ENCODE measurements at regions not wholly inside any gene's neighbourhood (a gene's known extent, or its start where the extent isn't known, plus 50 kb on each side); places are given as distances from the start of the nearest gene placed in this dataset.

DNA sequence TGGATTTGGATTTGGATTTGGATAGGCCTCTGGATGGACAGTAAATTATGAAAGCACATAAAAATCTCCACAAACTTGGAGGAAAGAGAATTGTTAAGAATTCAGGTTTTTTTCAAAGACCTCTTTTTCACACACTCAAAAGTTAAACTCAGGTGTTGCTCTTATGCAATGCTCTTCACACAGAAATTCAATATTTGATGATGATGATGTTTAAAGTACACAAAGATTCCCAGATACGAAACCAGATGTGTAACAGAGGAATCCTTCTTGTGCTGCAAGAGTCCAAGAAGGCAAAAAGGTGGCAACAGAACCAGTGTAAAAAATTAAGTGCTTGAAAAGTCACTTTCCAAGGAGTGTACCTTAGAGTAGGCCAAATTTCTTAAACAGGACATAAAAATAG lies 75.8 kb upstream of the SPATS2L start:
- TF ChIP-seq, protein P1, sequence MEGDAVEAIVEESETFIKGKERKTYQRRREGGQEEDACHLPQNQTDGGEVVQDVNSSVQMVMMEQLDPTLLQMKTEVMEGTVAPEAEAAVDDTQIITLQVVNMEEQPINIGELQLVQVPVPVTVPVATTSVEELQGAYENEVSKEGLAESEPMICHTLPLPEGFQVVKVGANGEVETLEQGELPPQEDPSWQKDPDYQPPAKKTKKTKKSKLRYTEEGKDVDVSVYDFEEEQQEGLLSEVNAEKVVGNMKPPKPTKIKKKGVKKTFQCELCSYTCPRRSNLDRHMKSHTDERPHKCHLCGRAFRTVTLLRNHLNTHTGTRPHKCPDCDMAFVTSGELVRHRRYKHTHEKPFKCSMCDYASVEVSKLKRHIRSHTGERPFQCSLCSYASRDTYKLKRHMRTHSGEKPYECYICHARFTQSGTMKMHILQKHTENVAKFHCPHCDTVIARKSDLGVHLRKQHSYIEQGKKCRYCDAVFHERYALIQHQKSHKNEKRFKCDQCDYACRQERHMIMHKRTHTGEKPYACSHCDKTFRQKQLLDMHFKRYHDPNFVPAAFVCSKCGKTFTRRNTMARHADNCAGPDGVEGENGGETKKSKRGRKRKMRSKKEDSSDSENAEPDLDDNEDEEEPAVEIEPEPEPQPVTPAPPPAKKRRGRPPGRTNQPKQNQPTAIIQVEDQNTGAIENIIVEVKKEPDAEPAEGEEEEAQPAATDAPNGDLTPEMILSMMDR (conservative IDR thresholded peaks at IDR 0.05; ENCODE audit: low read depth, low read length): no peak
- TF ChIP-seq EZH2phosphoT487 (IDR thresholded peaks at IDR 0.05; ENCODE audit: borderline replicate concordance, low read length) (no peak), EZH2 (IDR thresholded peaks at IDR 0.05; ENCODE audit: low read length, unreplicated experiment) (no peak)
